ENCODE measurements at regions not wholly inside any gene's neighbourhood (a gene's known extent, or its start where the extent isn't known, plus 50 kb on each side); places are given as distances from the start of the nearest gene placed in this dataset.

DNA sequence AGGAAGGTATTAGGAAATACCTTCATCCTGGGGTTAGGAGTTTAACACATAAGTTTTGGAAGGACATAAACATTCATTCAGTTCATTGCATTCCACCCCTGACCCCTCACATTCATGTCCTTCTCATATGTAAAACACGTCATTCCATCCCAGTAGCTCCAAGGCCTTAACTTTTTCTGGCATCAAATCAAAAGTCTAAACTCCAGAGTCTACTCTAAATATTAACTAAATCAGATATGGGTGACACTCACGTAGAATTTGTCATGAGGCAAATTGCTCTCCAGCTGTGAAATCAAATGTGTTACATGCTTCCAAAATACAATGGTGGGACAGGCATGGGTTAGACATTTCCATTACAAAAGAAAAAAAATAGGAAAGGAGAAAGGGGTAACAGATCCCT lies 298.2 kb upstream of the LRRC7 start:
- WGBS, 2 donors = 21 to 66% methylated on average over 2 of the region's 2 CpGs
- Histone ChIP-seq H3K36me3 (no peaks in the 10 kb centered on the region), H3K27ac (no peak overlapping the region), H3K9me3 (no peaks in the 10 kb centered on the region), H3K4me3 (no peak overlapping the region), H3K4me1 (peaks cover 0 to 8% (median 2%) of the 10 kb centered on the region in 4 donors), H3K27me3 (no peaks in the 10 kb centered on the region)
- no peak for DNase-seq
- intact Hi-C loops (cut with DNase I) = no loop called here
- TF ChIP-seq EP300 (IDR thresholded peaks at IDR 0.05) = no peak
- TF ChIP-seq, protein P1, sequence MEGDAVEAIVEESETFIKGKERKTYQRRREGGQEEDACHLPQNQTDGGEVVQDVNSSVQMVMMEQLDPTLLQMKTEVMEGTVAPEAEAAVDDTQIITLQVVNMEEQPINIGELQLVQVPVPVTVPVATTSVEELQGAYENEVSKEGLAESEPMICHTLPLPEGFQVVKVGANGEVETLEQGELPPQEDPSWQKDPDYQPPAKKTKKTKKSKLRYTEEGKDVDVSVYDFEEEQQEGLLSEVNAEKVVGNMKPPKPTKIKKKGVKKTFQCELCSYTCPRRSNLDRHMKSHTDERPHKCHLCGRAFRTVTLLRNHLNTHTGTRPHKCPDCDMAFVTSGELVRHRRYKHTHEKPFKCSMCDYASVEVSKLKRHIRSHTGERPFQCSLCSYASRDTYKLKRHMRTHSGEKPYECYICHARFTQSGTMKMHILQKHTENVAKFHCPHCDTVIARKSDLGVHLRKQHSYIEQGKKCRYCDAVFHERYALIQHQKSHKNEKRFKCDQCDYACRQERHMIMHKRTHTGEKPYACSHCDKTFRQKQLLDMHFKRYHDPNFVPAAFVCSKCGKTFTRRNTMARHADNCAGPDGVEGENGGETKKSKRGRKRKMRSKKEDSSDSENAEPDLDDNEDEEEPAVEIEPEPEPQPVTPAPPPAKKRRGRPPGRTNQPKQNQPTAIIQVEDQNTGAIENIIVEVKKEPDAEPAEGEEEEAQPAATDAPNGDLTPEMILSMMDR (IDR thresholded peaks at IDR 0.05) = no peak

DNA sequence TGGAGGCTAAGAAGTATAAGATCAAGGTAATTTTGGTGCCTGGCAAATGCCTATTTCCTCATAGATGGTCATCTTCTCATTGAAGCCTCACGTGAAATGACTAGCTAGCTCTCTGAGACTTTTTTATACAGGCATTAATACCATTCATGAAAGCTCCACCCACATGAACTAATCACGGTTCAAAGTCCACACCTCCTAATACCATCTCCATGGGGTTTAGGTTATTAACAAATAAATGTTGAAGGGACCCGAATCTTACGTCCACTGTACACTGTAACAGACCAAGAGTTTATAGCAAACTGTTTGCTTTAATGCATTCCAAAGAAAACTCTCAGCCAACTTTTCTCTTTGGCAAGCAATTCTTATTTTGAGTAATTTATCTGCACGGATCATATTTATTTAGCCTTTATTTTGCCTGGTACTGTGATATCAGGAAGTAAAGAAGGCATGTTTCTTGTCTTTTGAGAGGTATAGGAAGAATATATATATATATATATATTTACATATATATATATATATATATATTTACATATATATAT lies 296.1 kb upstream of the LRRC7 start:
- Histone ChIP-seq H3K36me3 (no peaks in the 10 kb centered on the region), H3K27me3 (no peaks in the 10 kb centered on the region), H3K4me3 (no peak overlapping the region), H3K4me1 (peaks cover 0 to 5% (median 0%) of the 10 kb centered on the region in 4 donors), H3K27ac (no peak overlapping the region), H3K9me3 (no peaks in the 10 kb centered on the region)
- TF ChIP-seq POLR2AphosphoS5 (IDR thresholded peaks at IDR 0.05) (no peak), POLR2A (IDR thresholded peaks at IDR 0.05) (no peak), EP300 (IDR thresholded peaks at IDR 0.05) (no peak)
- TF ChIP-seq, protein P1 (IDR thresholded peaks at IDR 0.05) = no peak
- intact Hi-C loops (cut with DNase I) = no loop called here
- DNase-seq = no peak
- 77 to 78% methylated on average over 5 of the region's 5 CpGs for WGBS, 2 donors

- TF ChIP-seq EP300 (IDR thresholded peaks at IDR 0.05) (no peak), POLR2A (IDR thresholded peaks at IDR 0.05) (no peak), POLR2AphosphoS5 (IDR thresholded peaks at IDR 0.05) (no peak)
- TF ChIP-seq, protein P1 (IDR thresholded peaks at IDR 0.05) = no peak
- intact Hi-C loops (cut with DNase I) = no loop called here
- H3K36me3 ChIP-seq = no peaks in the 10 kb centered on the region
- peaks cover 0 to 5% (median 0%) of the 10 kb centered on the region in 4 donors for H3K4me1 ChIP-seq
- WGBS, 2 donors = 66 to 77% methylated on average over 4 of the region's 4 CpGs
- H3K4me3 ChIP-seq = no peak overlapping the region
- H3K9me3 ChIP-seq = no peaks in the 10 kb centered on the region
- H3K27me3 ChIP-seq = no peaks in the 10 kb centered on the region
- DNase-seq = no peak
- no peak overlapping the region for H3K27ac ChIP-seq
Observed at GRCh38 chr1:69272684-69273083, 295.0 kb upstream of the LRRC7 start.

DNA sequence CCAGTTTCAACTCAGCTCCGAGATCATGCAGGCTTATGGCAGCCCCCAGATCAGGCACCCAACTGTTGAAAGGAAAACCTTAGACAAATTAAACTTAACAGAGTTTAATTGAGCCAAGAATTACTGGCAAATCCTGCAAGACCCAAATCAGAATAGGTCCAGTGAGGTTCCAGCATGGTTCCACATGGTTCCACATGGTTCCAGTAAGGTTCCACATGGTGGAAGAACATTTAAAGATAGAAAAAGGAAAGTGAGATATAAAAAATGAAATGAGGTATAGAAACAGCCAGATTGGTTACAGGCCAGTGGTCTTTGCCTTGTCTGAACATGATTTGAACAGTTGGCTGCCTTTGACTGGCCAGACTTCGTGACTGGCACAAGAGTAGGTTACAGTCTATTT lies 288.8 kb upstream of the LRRC7 start:
- DNase-seq = no peak
- no peak overlapping the region for H3K27ac ChIP-seq
- H3K4me1 ChIP-seq = peaks cover 0 to 9% (median 0%) of the 10 kb centered on the region in 4 donors
- no peaks in the 10 kb centered on the region for H3K27me3 ChIP-seq
- H3K4me3 ChIP-seq = no peak overlapping the region
- no peaks in the 10 kb centered on the region for H3K36me3 ChIP-seq
- WGBS, 2 donors = 76 to 84% methylated on average over 2 of the region's 2 CpGs
- H3K9me3 ChIP-seq = no peaks in the 10 kb centered on the region
- intact Hi-C loops (cut with DNase I) = no loop called here
- TF ChIP-seq POLR2A (IDR thresholded peaks at IDR 0.05) (no peak), EP300 (IDR thresholded peaks at IDR 0.05) (no peak), POLR2AphosphoS5 (IDR thresholded peaks at IDR 0.05) (no peak)
- TF ChIP-seq, protein P1 (IDR thresholded peaks at IDR 0.05) = no peak

DNA sequence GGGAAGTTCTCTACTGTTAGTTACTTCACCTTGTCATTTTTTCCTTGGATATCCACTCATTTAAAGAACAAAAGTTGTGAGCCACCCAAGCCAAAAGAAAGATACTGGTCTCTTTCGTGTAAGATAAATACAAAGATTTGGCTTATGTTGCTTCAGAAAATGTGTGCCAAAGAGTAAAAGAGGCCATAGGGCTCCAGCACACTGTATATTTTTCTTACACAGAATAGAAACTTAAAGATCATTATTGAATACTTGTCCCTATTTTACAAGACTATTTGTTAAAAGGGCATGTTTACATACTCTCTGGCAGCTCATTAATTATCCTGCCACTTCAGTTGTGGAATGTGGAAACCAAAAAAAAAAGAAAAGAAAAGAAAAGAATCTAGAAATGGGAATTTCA lies 284.2 kb upstream of the LRRC7 start:
- no peaks in the 10 kb centered on the region for H3K9me3 ChIP-seq
- intact Hi-C loops (cut with DNase I) = no loop called here
- H3K36me3 ChIP-seq = no peaks in the 10 kb centered on the region
- no peak overlapping the region for H3K4me3 ChIP-seq
- no peaks in the 10 kb centered on the region for H3K27me3 ChIP-seq
- no peak for DNase-seq
- WGBS, 2 donors = 49 to 51% methylated on average over 1 of the region's 1 CpG
- no peak overlapping the region for H3K27ac ChIP-seq
- peaks cover 0 to 9% (median 0%) of the 10 kb centered on the region in 4 donors for H3K4me1 ChIP-seq
- no peak for TF ChIP-seq POLR2A (IDR thresholded peaks at IDR 0.05)
- TF ChIP-seq POLR2AphosphoS5 (IDR thresholded peaks at IDR 0.05) = no peak
- no peak for TF ChIP-seq EP300 (IDR thresholded peaks at IDR 0.05)
- TF ChIP-seq, protein P1 (IDR thresholded peaks at IDR 0.05) = no peak

Data from sigmoid colon (tissue), 6 donors.